GM21529 (cell line): ENCODE measurements at regions not wholly inside any gene's neighbourhood (a gene's known extent, or its start where the extent isn't known, plus 50 kb on each side); places are given as distances from the start of the nearest gene placed in this dataset.

Experiments used
- ATAC-seq: cut with Tn5 transposase; IDR thresholded peaks from one replicate; pipeline ENCODE4 v1.9.1; 2021; ENCODE audit not compliant: unreplicated experiment

- no peak for ATAC-seq
Observed at GRCh38 chr12:97173688-97174410, 266.8 kb downstream of the NEDD1 start.

- no peak for ATAC-seq
Observed at GRCh38 chr12:97177481-97177880, 270.4 kb downstream of the NEDD1 start.

GRCh38 chr12:97181571-97182265 is 274.7 kb downstream of the NEDD1 start:
- no peak for ATAC-seq

GRCh38 chr12:97182769-97183168 is 275.7 kb downstream of the NEDD1 start:
- ATAC-seq, result no peak

- ATAC-seq, result no peak
Observed at GRCh38 chr12:97184127-97184773, 277.2 kb downstream of the NEDD1 start.

- no peak for ATAC-seq
Observed at GRCh38 chr12:97185567-97185966, 277.0 kb upstream of the RMST start.

GRCh38 chr12:97194546-97194945 is 268.1 kb upstream of the RMST start:
- ATAC-seq, result no peak

GRCh38 chr12:97200181-97200580 is 262.4 kb upstream of the RMST start:
- no peak for ATAC-seq

- ATAC-seq, result no peak
Observed at GRCh38 chr12:97203408-97203807, 259.2 kb upstream of the RMST start.

- ATAC-seq, result no peak
Observed at GRCh38 chr12:97209997-97210396, 252.6 kb upstream of the RMST start.

- ATAC-seq, result no peak
Observed at GRCh38 chr12:97211416-97211930, 251.1 kb upstream of the RMST start.

- no peak for ATAC-seq
Observed at GRCh38 chr12:97216848-97217247, 245.8 kb upstream of the RMST start.

GRCh38 chr12:97222391-97222790 is 240.2 kb upstream of the RMST start:
- no peak for ATAC-seq

- ATAC-seq, result no peak
Observed at GRCh38 chr12:97223419-97223818, 239.2 kb upstream of the RMST start.

GRCh38 chr12:97229004-97229403 is 233.6 kb upstream of the RMST start:
- no peak for ATAC-seq

GRCh38 chr12:97235102-97235501 is 227.5 kb upstream of the RMST start:
- ATAC-seq, result no peak

GRCh38 chr12:97246368-97246767 is 216.2 kb upstream of the RMST start:
- ATAC-seq, result no peak

GRCh38 chr12:97250483-97250882 is 212.1 kb upstream of the RMST start:
- no peak for ATAC-seq

- ATAC-seq, result no peak
Observed at GRCh38 chr12:97257726-97258125, 204.9 kb upstream of the RMST start.

- ATAC-seq, result no peak
Observed at GRCh38 chr12:97259098-97259497, 203.5 kb upstream of the RMST start.

GRCh38 chr12:97260786-97261185 is 201.8 kb upstream of the RMST start:
- ATAC-seq, result no peak

- no peak for ATAC-seq
Observed at GRCh38 chr12:97267166-97267565, 195.4 kb upstream of the RMST start.
